Neuronal stem cell (in vitro differentiated cells): ENCODE measurements at regions not wholly inside any gene's neighbourhood (a gene's known extent, or its start where the extent isn't known, plus 50 kb on each side); places are given as distances from the start of the nearest gene placed in this dataset.

ENCODE experiments used
- DNase-seq: peaks from one replicate; pipeline ENCODE4 v3.0.0-alpha.2; 2013; ENCODE audit warnings: low spot score
- H2AFZ ChIP-seq: one replicate; pipeline ENCODE4 v1.6.1; 2013; ENCODE audit warnings: mild to moderate bottlenecking, low read length, inconsistent platforms
- H2AK5ac ChIP-seq: 2 replicates; pipeline ENCODE4 v1.6.1; 2013; ENCODE audit warnings: low read depth, mild to moderate bottlenecking, inconsistent platforms, low read length, moderate library complexity, mixed read lengths
- H2BK120ac ChIP-seq: 2 replicates; pipeline ENCODE4 v1.6.1; 2013; ENCODE audit warnings: low read depth, mild to moderate bottlenecking, inconsistent platforms, low read length, moderate library complexity, mixed read lengths
- H2BK12ac ChIP-seq: one replicate; pipeline ENCODE4 v1.6.1; 2013; ENCODE audit warnings: low read length, inconsistent platforms
- H2BK15ac ChIP-seq: 2 replicates; pipeline ENCODE4 v1.6.1; 2013; ENCODE audit warnings: mild to moderate bottlenecking, low read length, inconsistent platforms, mixed read lengths
- H2BK5ac ChIP-seq: one replicate; pipeline ENCODE4 v1.6.1; 2013; ENCODE audit warnings: inconsistent platforms, mild to moderate bottlenecking, low read length, moderate library complexity
- H3K14ac ChIP-seq: one replicate; pipeline ENCODE4 v1.6.1; 2013; ENCODE audit warnings: low read length, inconsistent platforms
- H3K18ac ChIP-seq: 2 replicates; pipeline ENCODE4 v1.6.1; 2013; ENCODE audit warnings: low read length, inconsistent platforms
- H3K23ac ChIP-seq: 2 replicates; pipeline ENCODE4 v1.6.1; 2013; ENCODE audit warnings: low read depth, mild to moderate bottlenecking, mixed read lengths, low read length, inconsistent platforms; ENCODE audit not compliant: poor library complexity
- H3K27ac ChIP-seq: replicated peaks from 3 replicates; pipeline ENCODE4 v1.5.1; 2013; ENCODE audit warnings: low read length, inconsistent platforms
- H3K27me3 ChIP-seq, 3 experiments: 2 replicates each; pipeline ENCODE4 v1.6.1; 2013; ENCODE audit warnings: low read length in 3 of 3, mild to moderate bottlenecking in 2 of 3, inconsistent platforms in 1 of 3, low read depth in 1 of 3, mixed read lengths in 1 of 3, moderate library complexity in 1 of 3; ENCODE audit not compliant: control insufficient read depth in 3 of 3, insufficient read depth in 3 of 3
- H3K36me3 ChIP-seq, 2 donors: replicated peaks in 1 of 2; 2 replicates each; pipeline ENCODE4 v1.6.1; 2013; ENCODE audit warnings: low read length in 2 of 2; ENCODE audit not compliant: control insufficient read depth in 2 of 2, insufficient read depth in 2 of 2
- H3K4ac ChIP-seq: 2 replicates; pipeline ENCODE4 v1.6.1; 2013; ENCODE audit warnings: inconsistent platforms, mild to moderate bottlenecking, low read length, moderate library complexity
- H3K4me1 ChIP-seq, 2 donors: 1 replicate in 1 of 2; 2 replicates in 1 of 2; pipeline ENCODE4 v1.6.1; 2013; ENCODE audit warnings: low read length in 2 of 2, low read depth in 1 of 2; ENCODE audit not compliant: control insufficient read depth in 2 of 2, insufficient read depth in 1 of 2
- H3K4me2 ChIP-seq: one replicate; pipeline ENCODE4 v1.6.1; 2013; ENCODE audit warnings: mild to moderate bottlenecking, low read length, inconsistent platforms; ENCODE audit not compliant: insufficient read depth, poor library complexity, severe bottlenecking
- H3K4me3 ChIP-seq, 2 donors: 2 replicates each; pipeline ENCODE4 v1.5.1; 2013; ENCODE audit warnings: low read length in 2 of 2, mild to moderate bottlenecking in 2 of 2, inconsistent platforms in 1 of 2, moderate library complexity in 1 of 2
- H3K79me1 ChIP-seq: one replicate; pipeline ENCODE4 v1.6.1; 2013; ENCODE audit warnings: low read depth, mild to moderate bottlenecking, inconsistent platforms, low read length, moderate library complexity
- H3K9ac ChIP-seq: one replicate; pipeline ENCODE4 v1.6.1; 2013; ENCODE audit warnings: mild to moderate bottlenecking, low read depth, low read length, inconsistent platforms; ENCODE audit not compliant: poor library complexity
- H3K9me3 ChIP-seq, 2 donors: replicated peaks in 1 of 2; 2 replicates each; pipeline versions ENCODE3 to v1.6.1; 2013; ENCODE audit warnings: low read length in 2 of 2, mild to moderate bottlenecking in 2 of 2, inconsistent platforms in 1 of 2, low read depth in 1 of 2, mixed read lengths in 1 of 2, moderate library complexity in 1 of 2; ENCODE audit not compliant: control insufficient read depth in 2 of 2, insufficient read depth in 1 of 2
- H4K8ac ChIP-seq: one replicate; pipeline ENCODE4 v1.6.1; 2013; ENCODE audit warnings: low read depth, mild to moderate bottlenecking, inconsistent platforms, low read length, moderate library complexity
- H4K91ac ChIP-seq: one replicate; pipeline ENCODE4 v1.6.1; 2013; ENCODE audit warnings: low read length, low read depth, mild to moderate bottlenecking, inconsistent platforms; ENCODE audit not compliant: poor library complexity
- WGBS, 2 donors: extraction: QIAGEN DNeasy Blood & Tissue Kit; methylation state at CpG; one replicate each; pipeline ENCODE4 v1.1.7; 2013; ENCODE audit warnings: missing lambda C conversion rate in 2 of 2, mixed read lengths in 1 of 2; ENCODE audit not compliant: insufficient read length in 2 of 2, insufficient replicate concordance in 1 of 2; ENCODE audit errors: extremely low coverage in 2 of 2; 5-methylcytosine and 5-hydroxymethylcytosine counted together

DNA sequence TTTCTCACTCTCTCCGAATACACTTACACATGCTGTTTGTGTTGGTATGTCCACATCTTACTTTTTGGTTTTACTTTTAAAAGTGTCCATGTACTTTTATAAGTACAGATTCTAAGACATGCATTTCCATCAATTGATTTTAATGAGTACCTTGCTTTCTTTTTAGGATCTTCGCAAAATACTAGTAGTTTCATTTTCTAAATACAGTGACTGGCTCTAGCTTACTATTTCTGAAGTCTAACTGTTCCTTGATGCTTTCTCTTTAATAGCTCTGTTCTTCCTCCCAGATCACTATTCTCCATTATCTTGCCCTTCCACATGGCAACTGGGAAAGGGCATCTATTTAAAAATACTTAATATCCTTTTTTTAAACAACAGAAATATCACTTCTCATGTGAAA is 164.1 kb downstream of the KITLG start:
- Histone ChIP-seq H3K79me1 (no peaks in the 10 kb centered on the region), H4K91ac (no peak overlapping the region)

DNA sequence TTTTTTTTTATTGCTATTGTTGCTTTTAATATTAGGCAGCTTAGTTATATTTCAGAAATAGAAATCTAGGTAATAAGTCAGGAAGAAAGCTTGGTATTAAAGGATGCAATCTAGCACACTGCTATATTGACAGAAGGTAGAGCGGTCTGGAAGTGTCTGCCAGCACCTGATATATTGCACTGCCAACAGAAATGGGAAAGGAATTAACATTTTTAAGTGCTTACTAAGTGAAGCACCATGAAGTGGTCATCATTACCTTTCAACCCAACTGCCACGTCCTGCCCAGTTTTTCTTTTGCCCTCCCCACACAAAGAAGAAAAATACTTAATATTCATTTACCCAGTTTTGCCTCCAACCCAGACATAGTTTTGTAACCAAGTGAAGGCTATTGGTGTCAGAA is 163.5 kb downstream of the KITLG start:
- WGBS, 2 donors = no CpG with 5 or more reads among the region's 2 CpGs
- H3K4me2 ChIP-seq = no peak overlapping the region
- no peak overlapping the region for H2AFZ ChIP-seq
- no peak overlapping the region for H3K9ac ChIP-seq
- H4K8ac ChIP-seq = no peak overlapping the region
- DNase-seq = no peak
- no peaks in the 10 kb centered on the region for H3K9me3 ChIP-seq
- H3K79me1 ChIP-seq = no peaks in the 10 kb centered on the region
- no peak overlapping the region for H2BK12ac ChIP-seq
- no peak overlapping the region for H3K14ac ChIP-seq
- H3K23ac ChIP-seq = no peak overlapping the region
- no peak overlapping the region for H3K27ac ChIP-seq
- no peak overlapping the region for H2BK15ac ChIP-seq
- no peak overlapping the region for H2BK5ac ChIP-seq
- no peak overlapping the region for H2BK120ac ChIP-seq
- no peak overlapping the region for H3K4me3 ChIP-seq
- H3K36me3 ChIP-seq = no peaks in the 10 kb centered on the region
- H3K18ac ChIP-seq = no peak overlapping the region
- no peak overlapping the region for H4K91ac ChIP-seq
- no peaks in the 10 kb centered on the region for H3K27me3 ChIP-seq
- no peak overlapping the region for H3K4ac ChIP-seq
- peaks cover 0 to 10% of the 10 kb centered on the region in 2 donors for H3K4me1 ChIP-seq
- H2AK5ac ChIP-seq = no peak overlapping the region

More for the DNA sequence above, 164.1 kb downstream of the KITLG start:
- no peaks in the 10 kb centered on the region for H3K36me3 ChIP-seq
- H4K8ac ChIP-seq = no peak overlapping the region
- no peak overlapping the region for H3K4me2 ChIP-seq
- DNase-seq = no peak
- H2BK120ac ChIP-seq = no peak overlapping the region
- peaks cover 0 to 10% of the 10 kb centered on the region in 2 donors for H3K4me1 ChIP-seq
- H3K18ac ChIP-seq = no peak overlapping the region
- no peak overlapping the region for H2BK5ac ChIP-seq
- no peak overlapping the region for H2BK15ac ChIP-seq
- no peak overlapping the region for H3K9ac ChIP-seq
- H3K27me3 ChIP-seq = no peaks in the 10 kb centered on the region
- H3K27ac ChIP-seq = no peak overlapping the region
- H2BK12ac ChIP-seq = no peak overlapping the region
- no CpG with 5 or more reads among the region's 2 CpGs for WGBS, 2 donors
- no peak overlapping the region for H3K23ac ChIP-seq
- H2AFZ ChIP-seq = no peak overlapping the region
- H3K4ac ChIP-seq = no peak overlapping the region
- no peak overlapping the region for H3K14ac ChIP-seq
- no peaks in the 10 kb centered on the region for H3K9me3 ChIP-seq
- no peak overlapping the region for H3K4me3 ChIP-seq
- H2AK5ac ChIP-seq = no peak overlapping the region

DNA sequence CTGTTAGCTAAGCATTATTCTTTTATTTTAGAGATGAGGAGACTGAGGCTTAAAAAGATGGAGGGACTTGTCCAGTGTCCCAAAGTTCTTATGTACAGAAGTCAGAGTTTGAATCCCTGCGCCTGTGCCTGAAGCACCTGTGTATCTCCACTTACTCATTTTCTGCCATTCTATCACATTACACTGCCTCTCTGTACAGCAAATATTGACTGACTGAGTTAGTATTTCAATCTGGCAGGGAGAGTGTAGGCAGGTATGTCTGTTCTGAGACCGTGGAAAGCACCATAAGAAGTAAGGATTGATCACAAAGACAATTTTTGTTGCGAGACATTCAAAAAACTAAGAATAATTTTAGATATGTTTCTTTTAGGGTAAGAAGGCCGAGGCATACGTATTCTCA is 162.7 kb downstream of the KITLG start:
- Histone ChIP-seq H3K18ac (no peak overlapping the region), H3K4me2 (no peak overlapping the region), H3K27me3 (no peaks in the 10 kb centered on the region), H2AFZ (no peak overlapping the region), H3K27ac (no peak overlapping the region), H3K4me3 (no peak overlapping the region), H3K9ac (no peak overlapping the region), H3K14ac (no peak overlapping the region), H3K9me3 (no peaks in the 10 kb centered on the region), H3K79me1 (no peaks in the 10 kb centered on the region), H3K4ac (no peak overlapping the region), H3K4me1 (peaks cover 0 to 10% of the 10 kb centered on the region in 2 donors), H2BK120ac (no peak overlapping the region), H2BK15ac (no peak overlapping the region), H4K91ac (no peak overlapping the region), H3K23ac (no peak overlapping the region), H2AK5ac (no peak overlapping the region), H3K36me3 (no peaks in the 10 kb centered on the region), H2BK12ac (no peak overlapping the region), H4K8ac (no peak overlapping the region), H2BK5ac (no peak overlapping the region)
- no CpG with 5 or more reads among the region's 5 CpGs for WGBS, 2 donors
- DNase-seq = no peak

DNA sequence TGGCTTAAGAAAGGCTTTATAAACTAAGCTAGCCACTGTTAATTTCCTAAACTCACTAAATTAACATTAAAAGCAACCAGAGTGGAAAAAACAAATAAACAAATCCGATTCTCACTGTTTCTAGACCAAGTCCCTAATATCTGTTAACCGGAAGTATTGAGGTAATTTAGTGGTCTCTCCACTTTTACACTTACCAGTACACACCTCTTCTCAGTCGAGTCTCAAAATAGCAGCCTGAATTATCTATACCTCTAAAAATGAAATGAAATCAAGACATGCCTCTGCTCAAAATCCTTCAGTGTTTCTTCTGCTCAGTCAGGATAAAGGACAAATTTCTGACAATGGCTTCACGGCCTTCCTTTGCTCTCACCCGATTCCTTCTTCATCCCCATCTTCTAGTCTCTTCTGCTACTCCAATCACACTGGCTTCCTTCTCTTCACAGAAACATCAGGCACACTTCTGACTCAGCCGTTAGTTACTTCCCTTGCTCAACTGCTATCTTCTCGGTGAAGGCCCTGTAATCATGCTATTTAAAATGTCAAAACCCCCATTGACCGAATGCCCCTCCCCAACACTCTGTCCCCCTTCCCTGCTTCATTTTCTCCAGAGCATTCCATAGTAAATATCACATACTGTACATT is 161.3 kb downstream of the KITLG start:
- DNase-seq = no peak
- H3K4me1 ChIP-seq = no peaks in the 10 kb centered on the region
- no peak overlapping the region for H3K4me2 ChIP-seq
- no peak overlapping the region for H3K27ac ChIP-seq
- H3K4me3 ChIP-seq = no peak overlapping the region
- H3K18ac ChIP-seq = no peak overlapping the region
- no peak overlapping the region for H2AK5ac ChIP-seq
- no peak overlapping the region for H3K23ac ChIP-seq
- H2BK120ac ChIP-seq = no peak overlapping the region
- WGBS, 2 donors = no CpG with 5 or more reads among the region's 8 CpGs
- H3K79me1 ChIP-seq = no peaks in the 10 kb centered on the region
- H4K91ac ChIP-seq = no peak overlapping the region
- no peak overlapping the region for H2BK15ac ChIP-seq
- H3K27me3 ChIP-seq = no peaks in the 10 kb centered on the region
- no peak overlapping the region for H2AFZ ChIP-seq
- no peaks in the 10 kb centered on the region for H3K36me3 ChIP-seq
- H2BK12ac ChIP-seq = no peak overlapping the region
- no peak overlapping the region for H3K4ac ChIP-seq
- no peaks in the 10 kb centered on the region for H3K9me3 ChIP-seq
- no peak overlapping the region for H4K8ac ChIP-seq
- no peak overlapping the region for H2BK5ac ChIP-seq
- no peak overlapping the region for H3K9ac ChIP-seq
- H3K14ac ChIP-seq = no peak overlapping the region
